Fibroblast of skin of scalp (primary cell): ENCODE measurements at regions not wholly inside any gene's neighbourhood (a gene's known extent, or its start where the extent isn't known, plus 50 kb on each side); places are given as distances from the start of the nearest gene placed in this dataset.

Experiments
- DNase-seq: peaks from one replicate; pipeline ENCODE4 v3.0.0-alpha.2; 2013

GRCh38 chr4:128525992-128526630 is 238.5 kb upstream of the PGRMC2 start:
- DNase-seq, result peak; percentile 33

GRCh38 chr4:128525387-128525786 is 237.8 kb upstream of the PGRMC2 start:
- peak; percentile 69 for DNase-seq

- DNase-seq, result peak; percentile 71
These were observed 236.7 kb upstream of the PGRMC2 start for GRCh38 chr4:128524311-128524710.

GRCh38 chr4:128521648-128522111 is 234.1 kb upstream of the PGRMC2 start:
- peak; percentile 59 for DNase-seq

GRCh38 chr4:128521156-128521555 is 233.5 kb upstream of the PGRMC2 start:
- peak; percentile 67 for DNase-seq

- peak; percentile 53 for DNase-seq
These were observed 231.7 kb upstream of the PGRMC2 start for GRCh38 chr4:128519163-128519830.

- DNase-seq, result peak; percentile 97
These were observed 230.3 kb upstream of the PGRMC2 start for GRCh38 chr4:128517739-128518510.

GRCh38 chr4:128517096-128517738 is 229.6 kb upstream of the PGRMC2 start:
- peak; percentile 84 for DNase-seq

- peak; percentile 82 for DNase-seq
These were observed 228.8 kb upstream of the PGRMC2 start for GRCh38 chr4:128516301-128516969.

GRCh38 chr4:128513664-128514484 is 226.3 kb upstream of the PGRMC2 start:
- DNase-seq, result peak; percentile 81

GRCh38 chr4:128512767-128513322 is 225.2 kb upstream of the PGRMC2 start:
- peak; percentile 38 for DNase-seq

GRCh38 chr4:128512161-128512560 is 224.5 kb upstream of the PGRMC2 start:
- DNase-seq, result peak; percentile 87

- DNase-seq, result no peak
These were observed 223.2 kb upstream of the PGRMC2 start for GRCh38 chr4:128510850-128511249.

GRCh38 chr4:128502818-128503527 is 215.4 kb upstream of the PGRMC2 start:
- no peak for DNase-seq

GRCh38 chr4:128501239-128501638 is 213.6 kb upstream of the PGRMC2 start:
- no peak for DNase-seq

GRCh38 chr4:128488055-128488705 is 200.6 kb upstream of the PGRMC2 start:
- DNase-seq, result no peak

GRCh38 chr4:128484896-128485295 is 197.3 kb upstream of the PGRMC2 start:
- no peak for DNase-seq

GRCh38 chr4:128483816-128484215 is 196.2 kb upstream of the PGRMC2 start:
- peak; percentile 70 for DNase-seq

GRCh38 chr4:128483041-128483440 is 195.4 kb upstream of the PGRMC2 start:
- no peak for DNase-seq
